HEK293T (cell line): ENCODE measurements at regions not wholly inside any gene's neighbourhood (a gene's known extent, or its start where the extent isn't known, plus 50 kb on each side); places are given as distances from the start of the nearest gene placed in this dataset.

Experiments
- BHLHE40 ChIP-seq: fragments of 450-650 bp; IDR thresholded peaks from 2 replicates; pipeline ENCODE4 v1.6.1; 2016; ENCODE audit warnings: mild to moderate bottlenecking, moderate library complexity, borderline replicate concordance
- SP1 ChIP-seq: fragments of 450-650 bp; IDR thresholded peaks from 2 replicates; pipeline ENCODE4 v1.6.1; 2017
- TARDBP ChIP-seq: fragments of 450-650 bp; IDR thresholded peaks from 2 replicates; pipeline ENCODE4 v1.6.1; 2016

GRCh38 chr9:82171271-82171670 lies 182.7 kb downstream of the SPATA31D1 start:
- no peak for TF ChIP-seq BHLHE40
- TF ChIP-seq SP1: no peak
- TF ChIP-seq TARDBP: no peak
